Upper lobe of left lung (tissue), 6 donors: ENCODE measurements at regions not wholly inside any gene's neighbourhood (a gene's known extent, or its start where the extent isn't known, plus 50 kb on each side); places are given as distances from the start of the nearest gene placed in this dataset.

ENCODE experiments used
- ATAC-seq, 2 donors: fragments of 200-7000 bp; cut with Tn5 transposase; one replicate each; pipeline ENCODE4 v1.9.1; 2022; ENCODE audit warnings: mild to moderate bottlenecking in 2 of 2, moderate library complexity in 2 of 2; ENCODE audit not compliant: low FRiP score in 2 of 2
- DNase-seq, 2 donors: peaks; one replicate each; pipeline ENCODE4 v3.0.0-alpha.2; 2019 to 2020
- H3K27ac ChIP-seq, 4 donors: fragments of 200-600 bp; sonication (generic); one replicate each; pipeline ENCODE4 v1.5.1; 2016 to 2019
- H3K27me3 ChIP-seq, 4 donors: fragments of 200-600 bp; sonication (generic); one replicate each; pipeline ENCODE4 v1.5.1; 2017 to 2019
- H3K36me3 ChIP-seq, 4 donors: fragments of 200-600 bp; sonication (generic); one replicate each; pipeline ENCODE4 v1.5.1; 2016 to 2019
- H3K4me1 ChIP-seq, 4 donors: fragments of 200-600 bp; sonication (generic); one replicate each; pipeline ENCODE4 v1.5.1; 2018 to 2019
- H3K4me3 ChIP-seq, 4 donors: fragments of 200-600 bp; sonication (generic); one replicate each; pipeline ENCODE4 v1.5.1; 2017 to 2019; ENCODE audit warnings: mild to moderate bottlenecking in 2 of 4, moderate library complexity in 1 of 4
- H3K9me3 ChIP-seq, 4 donors: fragments of 200-600 bp; sonication (generic); one replicate each; pipeline ENCODE4 v1.5.1; 2018 to 2019
- CTCF ChIP-seq, 6 experiments: fragments of 450-650 bp in 4 of 6; fragments of 200-600 bp in 2 of 6; sonication (generic) in 2 of 6; IDR thresholded peaks; one replicate each; pipeline ENCODE4 v1.5.1; 2016 to 2019; ENCODE audit warnings: antibody characterized with exemption in 6 of 6
- EP300 ChIP-seq, 4 donors: sonication (generic); formaldehyde crosslinking; IDR thresholded peaks; one replicate each; pipeline ENCODE4 v1.5.1; 2017; ENCODE audit warnings: antibody characterized with exemption in 4 of 4, control low read depth in 2 of 4
- POLR2A ChIP-seq, 4 donors: fragments of 450-650 bp; IDR thresholded peaks; one replicate each; pipeline ENCODE4 v1.5.1; 2016 to 2017; ENCODE audit warnings: antibody characterized with exemption in 4 of 4, mild to moderate bottlenecking in 2 of 4
- POLR2AphosphoS5 ChIP-seq, 2 donors: sonication (generic); formaldehyde crosslinking; IDR thresholded peaks; one replicate each; pipeline ENCODE4 v1.5.1; 2017; ENCODE audit warnings: antibody characterized with exemption in 2 of 2
- WGBS, 2 donors: methylation state at CpG; one replicate each; pipeline ENCODE4 v1.1.5; 2017 to 2018; 5-methylcytosine and 5-hydroxymethylcytosine counted together
- donor health status: DM: no; HTN: no; CAD: no; lungs with moderate emphysema.
- donor health status: DM: no; HTN: yes; CAD: no; lungs with severe emphysema.

GRCh38 chr6:24060982-24061754, 64.8 kb upstream of the NRSN1 start:
- TF ChIP-seq EP300 (IDR thresholded peaks at IDR 0.05): no peak
- TF ChIP-seq CTCF (IDR thresholded peaks at IDR 0.05): no peak
- no peak for TF ChIP-seq POLR2AphosphoS5 (IDR thresholded peaks at IDR 0.05)
- TF ChIP-seq POLR2A (IDR thresholded peaks at IDR 0.05): no peak
- Histone ChIP-seq H3K4me1 (no peaks in the 10 kb centered on the region), H3K9me3 (no peaks in the 10 kb centered on the region), H3K27me3 (no peaks in the 10 kb centered on the region), H3K36me3 (no peaks in the 10 kb centered on the region), H3K4me3 (no peak overlapping the region), H3K27ac (no peak overlapping the region)
- 64 to 66% methylated on average over 2 of the region's 2 CpGs for WGBS, 2 donors
- ATAC-seq (no peak), DNase-seq (no peak)

- Histone ChIP-seq H3K4me1 (no peaks in the 10 kb centered on the region), H3K36me3 (no peaks in the 10 kb centered on the region), H3K9me3 (no peaks in the 10 kb centered on the region), H3K4me3 (no peak overlapping the region), H3K27me3 (no peaks in the 10 kb centered on the region), H3K27ac (no peak overlapping the region)
- WGBS, 2 donors: 57 to 60% methylated on average over 1 of the region's 1 CpG
- DNase-seq: no peak
- no peak for TF ChIP-seq EP300 (IDR thresholded peaks at IDR 0.05)
- no peak for TF ChIP-seq POLR2AphosphoS5 (IDR thresholded peaks at IDR 0.05)
- peak in 2 of 6 experiments; percentile 17 to 21 for TF ChIP-seq CTCF (IDR thresholded peaks at IDR 0.05)
- TF ChIP-seq POLR2A (IDR thresholded peaks at IDR 0.05): no peak
- no peak for ATAC-seq
These were observed 61.9 kb upstream of the NRSN1 start for GRCh38 chr6:24064106-24064505.

GRCh38 chr6:24064832-24065231, 61.2 kb upstream of the NRSN1 start:
- no peaks in the 10 kb centered on the region for H3K27me3 ChIP-seq
- no peaks in the 10 kb centered on the region for H3K4me1 ChIP-seq
- no peak for ATAC-seq
- no peak overlapping the region for H3K27ac ChIP-seq
- H3K4me3 ChIP-seq: no peak overlapping the region
- DNase-seq: no peak
- 53 to 62% methylated on average over 1 of the region's 1 CpG for WGBS, 2 donors
- TF ChIP-seq CTCF (IDR thresholded peaks at IDR 0.05) (no peak), EP300 (IDR thresholded peaks at IDR 0.05) (no peak), POLR2A (IDR thresholded peaks at IDR 0.05) (no peak), POLR2AphosphoS5 (IDR thresholded peaks at IDR 0.05) (no peak)
- no peaks in the 10 kb centered on the region for H3K9me3 ChIP-seq
- no peaks in the 10 kb centered on the region for H3K36me3 ChIP-seq

GRCh38 chr6:24069526-24069925, 56.5 kb upstream of the NRSN1 start:
- Histone ChIP-seq H3K4me3 (no peak overlapping the region), H3K9me3 (no peaks in the 10 kb centered on the region), H3K4me1 (no peaks in the 10 kb centered on the region), H3K27me3 (no peaks in the 10 kb centered on the region), H3K36me3 (no peaks in the 10 kb centered on the region), H3K27ac (no peak overlapping the region)
- ATAC-seq: no peak
- TF ChIP-seq POLR2A (IDR thresholded peaks at IDR 0.05) (no peak), EP300 (IDR thresholded peaks at IDR 0.05) (no peak), POLR2AphosphoS5 (IDR thresholded peaks at IDR 0.05) (no peak), CTCF (IDR thresholded peaks at IDR 0.05) (no peak)
- WGBS, 2 donors: 41 to 56% methylated on average over 3 of the region's 3 CpGs
- DNase-seq: no peak
